Thymus (tissue), 11 donors: ENCODE measurements at regions not wholly inside any gene's neighbourhood (a gene's known extent, or its start where the extent isn't known, plus 50 kb on each side); places are given as distances from the start of the nearest gene placed in this dataset.

ENCODE experiments used
- DNase-seq, 9 donors: peaks; one replicate each; pipeline ENCODE4 v3.0.0-alpha.2; 2013; ENCODE audit warnings: low spot score in 9 of 9, low read depth in 6 of 9, missing footprints in 1 of 9
- H3K27ac ChIP-seq, 2 donors: one replicate each; pipeline ENCODE4 v1.5.1; 2013; ENCODE audit warnings: control low read depth in 1 of 2, low read depth in 1 of 2, low read length in 1 of 2, mild to moderate bottlenecking in 1 of 2, moderate library complexity in 1 of 2
- H3K27me3 ChIP-seq, 2 donors: one replicate each; pipeline ENCODE4 v1.5.1; 2013; ENCODE audit warnings: low read length in 1 of 2; ENCODE audit not compliant: control insufficient read depth in 2 of 2, insufficient read depth in 1 of 2
- H3K36me3 ChIP-seq, 2 donors: one replicate each; pipeline ENCODE4 v1.5.1; 2013; ENCODE audit warnings: low read length in 1 of 2, mild to moderate bottlenecking in 1 of 2, moderate library complexity in 1 of 2; ENCODE audit not compliant: control insufficient read depth in 2 of 2, insufficient read depth in 2 of 2
- H3K4me1 ChIP-seq, 2 donors: one replicate each; pipeline ENCODE4 v1.5.1; 2013; ENCODE audit warnings: low read length in 2 of 2; ENCODE audit not compliant: control insufficient read depth in 2 of 2, insufficient read depth in 2 of 2
- H3K4me3 ChIP-seq, 2 donors: one replicate each; pipeline ENCODE4 v1.5.1; 2013; ENCODE audit warnings: low read length in 2 of 2, control low read depth in 1 of 2, mild to moderate bottlenecking in 1 of 2
- H3K9me3 ChIP-seq, 2 donors: one replicate each; pipeline ENCODE4 v1.5.1; 2013; ENCODE audit warnings: low read length in 1 of 2, mild to moderate bottlenecking in 1 of 2; ENCODE audit not compliant: control insufficient read depth in 2 of 2, insufficient read depth in 1 of 2
- WGBS: extraction: QIAGEN DNeasy Blood & Tissue Kit; methylation state at CpG from one replicate; pipeline ENCODE4 v1.1.7; 2013; 5-methylcytosine and 5-hydroxymethylcytosine counted together
- donor health status: healthy.

- Histone ChIP-seq H3K27me3 (no peaks in the 10 kb centered on the region), H3K9me3 (peaks cover 0 to 15% of the 10 kb centered on the region in 2 donors), H3K36me3 (no peaks in the 10 kb centered on the region), H3K27ac (no peak overlapping the region), H3K4me3 (no peak overlapping the region), H3K4me1 (no peaks in the 10 kb centered on the region)
- DNase-seq = no peak
These were observed 455.7 kb downstream of the ZIC1 start for GRCh38 chr3:147864754-147865354.

- DNase-seq = no peak
- Histone ChIP-seq H3K9me3 (peaks cover 0 to 15% of the 10 kb centered on the region in 2 donors), H3K27me3 (no peaks in the 10 kb centered on the region), H3K4me3 (no peak overlapping the region), H3K36me3 (no peaks in the 10 kb centered on the region), H3K4me1 (no peaks in the 10 kb centered on the region), H3K27ac (no peak overlapping the region)
- 92% methylated on average over 1 of the region's 1 CpG for WGBS
These were observed 457.4 kb downstream of the ZIC1 start for GRCh38 chr3:147866561-147866960.

GRCh38 chr3:147872568-147872967 lies 463.4 kb downstream of the ZIC1 start:
- H3K27ac ChIP-seq = no peak overlapping the region
- 95% methylated on average over 4 of the region's 4 CpGs for WGBS
- no peak overlapping the region for H3K4me3 ChIP-seq
- no peaks in the 10 kb centered on the region for H3K4me1 ChIP-seq
- no peak for DNase-seq
- H3K9me3 ChIP-seq = peaks cover 0 to 10% of the 10 kb centered on the region in 2 donors
- H3K36me3 ChIP-seq = no peaks in the 10 kb centered on the region
- H3K27me3 ChIP-seq = no peaks in the 10 kb centered on the region

GRCh38 chr3:147875498-147875897 lies 466.3 kb downstream of the ZIC1 start:
- Histone ChIP-seq H3K9me3 (peaks cover 0 to 10% of the 10 kb centered on the region in 2 donors), H3K4me3 (no peak overlapping the region), H3K27ac (no peak overlapping the region), H3K27me3 (no peaks in the 10 kb centered on the region), H3K36me3 (no peaks in the 10 kb centered on the region), H3K4me1 (no peaks in the 10 kb centered on the region)
- DNase-seq = no peak
- 27% methylated on average over 2 of the region's 2 CpGs for WGBS

- Histone ChIP-seq H3K27ac (no peak overlapping the region), H3K27me3 (no peaks in the 10 kb centered on the region), H3K9me3 (peaks cover 0 to 20% of the 10 kb centered on the region in 2 donors), H3K4me3 (no peak overlapping the region), H3K4me1 (no peaks in the 10 kb centered on the region), H3K36me3 (no peaks in the 10 kb centered on the region)
- whole genome bisulfite sequencing = 87% methylated on average over 2 of the region's 2 CpGs
- no peak for DNase-seq
These were observed 472.8 kb downstream of the ZIC1 start for GRCh38 chr3:147881933-147882332.

- no peaks in the 10 kb centered on the region for H3K4me1 ChIP-seq
- no peak for DNase-seq
- peaks cover 0 to 14% of the 10 kb centered on the region in 2 donors for H3K9me3 ChIP-seq
- 61% methylated on average over 2 of the region's 2 CpGs for WGBS
- no peak overlapping the region for H3K27ac ChIP-seq
- H3K4me3 ChIP-seq = no peak overlapping the region
- H3K27me3 ChIP-seq = no peaks in the 10 kb centered on the region
- no peaks in the 10 kb centered on the region for H3K36me3 ChIP-seq
These were observed 477.7 kb downstream of the ZIC1 start for GRCh38 chr3:147886879-147887278.

- H3K4me1 ChIP-seq = no peaks in the 10 kb centered on the region
- 87% methylated on average over 2 of the region's 2 CpGs for WGBS
These were observed 478.6 kb downstream of the ZIC1 start for GRCh38 chr3:147887797-147888196.

GRCh38 chr3:147890114-147890513 lies 480.9 kb downstream of the ZIC1 start:
- Histone ChIP-seq H3K4me3 (no peak overlapping the region), H3K27ac (no peak overlapping the region), H3K9me3 (no peaks in the 10 kb centered on the region), H3K36me3 (no peaks in the 10 kb centered on the region), H3K27me3 (no peaks in the 10 kb centered on the region), H3K4me1 (no peaks in the 10 kb centered on the region)
- no peak for DNase-seq

More at GRCh38 chr3:147887797-147888196, 478.6 kb downstream of the ZIC1 start:
- Histone ChIP-seq H3K27me3 (no peaks in the 10 kb centered on the region), H3K36me3 (no peaks in the 10 kb centered on the region), H3K4me3 (no peak overlapping the region), H3K27ac (no peak overlapping the region), H3K9me3 (peaks cover 0 to 14% of the 10 kb centered on the region in 2 donors)
- no peak for DNase-seq

- H3K27ac ChIP-seq = no peak overlapping the region
- WGBS = 77% methylated on average over 1 of the region's 1 CpG
These were observed 486.3 kb downstream of the ZIC1 start for GRCh38 chr3:147895509-147895908.

GRCh38 chr3:147900851-147901250 lies 491.7 kb downstream of the ZIC1 start:
- Histone ChIP-seq H3K4me3 (no peak overlapping the region), H3K9me3 (no peaks in the 10 kb centered on the region), H3K27me3 (no peaks in the 10 kb centered on the region), H3K36me3 (no peaks in the 10 kb centered on the region), H3K27ac (no peak overlapping the region), H3K4me1 (no peaks in the 10 kb centered on the region)
- WGBS = 98% methylated on average over 3 of the region's 3 CpGs
- no peak for DNase-seq

More at GRCh38 chr3:147895509-147895908, 486.3 kb downstream of the ZIC1 start:
- no peaks in the 10 kb centered on the region for H3K36me3 ChIP-seq
- no peak overlapping the region for H3K4me3 ChIP-seq
- no peaks in the 10 kb centered on the region for H3K27me3 ChIP-seq
- no peaks in the 10 kb centered on the region for H3K9me3 ChIP-seq
- no peak for DNase-seq
- H3K4me1 ChIP-seq = no peaks in the 10 kb centered on the region
